Testis (tissue), 2 donors: ENCODE measurements at regions not wholly inside any gene's neighbourhood (a gene's known extent, or its start where the extent isn't known, plus 50 kb on each side); places are given as distances from the start of the nearest gene placed in this dataset.

Experiments used
- DNase-seq: peaks from one replicate; pipeline ENCODE4 v3.0.0-alpha.2; 2019
- H3K27ac ChIP-seq, 2 donors: fragments of 200-600 bp; sonication (generic); one replicate each; pipeline ENCODE4 v1.5.1; 2019
- H3K27me3 ChIP-seq: fragments of 200-600 bp; sonication (generic); one replicate; pipeline ENCODE4 v1.5.1; 2019
- H3K36me3 ChIP-seq: fragments of 200-600 bp; sonication (generic); one replicate; pipeline ENCODE4 v1.5.1; 2017; ENCODE audit warnings: low read depth; ENCODE audit errors: missing control alignments
- H3K4me1 ChIP-seq: fragments of 200-600 bp; sonication (generic); one replicate; pipeline ENCODE4 v1.5.1; 2019
- H3K4me3 ChIP-seq, 2 donors: fragments of 200-600 bp; sonication (generic); one replicate each; pipeline ENCODE4 v1.5.1; 2017 to 2019
- H3K9me3 ChIP-seq: fragments of 200-600 bp; sonication (generic); one replicate; pipeline ENCODE4 v1.5.1; 2017
- CTCF ChIP-seq, 3 experiments: fragments of 450-650 bp in 2 of 3; fragments of 200-600 bp in 1 of 3; sonication (generic) in 1 of 3; IDR thresholded peaks; one replicate each; pipeline ENCODE4 v1.5.1; 2016 to 2019; ENCODE audit warnings: antibody characterized with exemption in 3 of 3, mild to moderate bottlenecking in 2 of 3, moderate library complexity in 1 of 3
- POLR2A ChIP-seq: fragments of 450-650 bp; IDR thresholded peaks from one replicate; pipeline ENCODE4 v1.6.1; 2017; ENCODE audit warnings: antibody characterized with exemption, mild to moderate bottlenecking, moderate library complexity
- WGBS, 2 donors: methylation state at CpG; one replicate each; pipeline ENCODE4 v1.1.5; 2018; 5-methylcytosine and 5-hydroxymethylcytosine counted together
- intact Hi-C: fragments of 100-400 bp; cut with DNase I; formaldehyde crosslinking; loops from one replicate; pipeline ENCODE4 v1.15.1; 2023; ENCODE audit warnings: low total_unique reads

GRCh38 chr5:170451747-170452365 lies 52.0 kb upstream of the KCNIP1 start:
- 83 to 88% methylated on average over 8 of the region's 8 CpGs for WGBS, 2 donors
- no peaks in the 10 kb centered on the region for H3K36me3 ChIP-seq
- intact Hi-C loops: no loop called here
- no peaks in the 10 kb centered on the region for H3K4me1 ChIP-seq
- no peaks in the 10 kb centered on the region for H3K27me3 ChIP-seq
- no peak for TF ChIP-seq CTCF (IDR thresholded peaks at IDR 0.05)
- no peak for TF ChIP-seq POLR2A
- DNase-seq: no peak
- H3K27ac ChIP-seq: no peak overlapping the region
- H3K4me3 ChIP-seq: no peak overlapping the region
- H3K9me3 ChIP-seq: no peaks in the 10 kb centered on the region

- Histone ChIP-seq H3K4me1 (no peaks in the 10 kb centered on the region), H3K27me3 (no peaks in the 10 kb centered on the region), H3K27ac (no peak overlapping the region), H3K4me3 (no peak overlapping the region), H3K9me3 (no peaks in the 10 kb centered on the region), H3K36me3 (no peaks in the 10 kb centered on the region)
- DNase-seq: no peak
- 86 to 89% methylated on average over 9 of the region's 9 CpGs for WGBS, 2 donors
- TF ChIP-seq CTCF (IDR thresholded peaks at IDR 0.05) (no peak), POLR2A (no peak)
- intact Hi-C loops: no loop called here
Observed at GRCh38 chr5:170450061-170450669, 53.7 kb upstream of the KCNIP1 start.

- intact Hi-C loops: no loop called here
Observed at GRCh38 chr5:170449232-170449631, 54.6 kb upstream of the KCNIP1 start.

GRCh38 chr5:170448221-170448620 lies 55.6 kb upstream of the KCNIP1 start:
- H3K4me3 ChIP-seq: no peak overlapping the region
- H3K36me3 ChIP-seq: no peaks in the 10 kb centered on the region
- WGBS, 2 donors: 84 to 98% methylated on average over 3 of the region's 3 CpGs
- no peak overlapping the region for H3K27ac ChIP-seq
- intact Hi-C loops: no loop called here
- DNase-seq: no peak
- no peaks in the 10 kb centered on the region for H3K4me1 ChIP-seq
- no peak for TF ChIP-seq POLR2A
- no peaks in the 10 kb centered on the region for H3K9me3 ChIP-seq
- H3K27me3 ChIP-seq: no peaks in the 10 kb centered on the region

More at GRCh38 chr5:170449232-170449631, 54.6 kb upstream of the KCNIP1 start:
- no peaks in the 10 kb centered on the region for H3K9me3 ChIP-seq
- H3K4me3 ChIP-seq: no peak overlapping the region
- WGBS, 2 donors: 89 to 100% methylated on average over 1 to 2 of the region's 2 CpGs
- H3K36me3 ChIP-seq: no peaks in the 10 kb centered on the region
- TF ChIP-seq POLR2A: no peak
- TF ChIP-seq CTCF (IDR thresholded peaks at IDR 0.05): no peak
- no peak for DNase-seq
- H3K27me3 ChIP-seq: no peaks in the 10 kb centered on the region
- no peak overlapping the region for H3K27ac ChIP-seq
- no peaks in the 10 kb centered on the region for H3K4me1 ChIP-seq

GRCh38 chr5:170446365-170446764 lies 57.2 kb upstream of the KCNMB1 start:
- Histone ChIP-seq H3K9me3 (no peaks in the 10 kb centered on the region), H3K27ac (no peak overlapping the region), H3K36me3 (no peaks in the 10 kb centered on the region), H3K27me3 (no peaks in the 10 kb centered on the region), H3K4me3 (no peak overlapping the region), H3K4me1 (no peaks in the 10 kb centered on the region)
- intact Hi-C loops: no loop called here
- no peak for TF ChIP-seq CTCF (IDR thresholded peaks at IDR 0.05)
- TF ChIP-seq POLR2A: no peak
- no peak for DNase-seq
- 82 to 85% methylated on average over 2 of the region's 2 CpGs for WGBS, 2 donors
